ENCODE measurements at regions not wholly inside any gene's neighbourhood (a gene's known extent, or its start where the extent isn't known, plus 50 kb on each side); places are given as distances from the start of the nearest gene placed in this dataset.

DNA sequence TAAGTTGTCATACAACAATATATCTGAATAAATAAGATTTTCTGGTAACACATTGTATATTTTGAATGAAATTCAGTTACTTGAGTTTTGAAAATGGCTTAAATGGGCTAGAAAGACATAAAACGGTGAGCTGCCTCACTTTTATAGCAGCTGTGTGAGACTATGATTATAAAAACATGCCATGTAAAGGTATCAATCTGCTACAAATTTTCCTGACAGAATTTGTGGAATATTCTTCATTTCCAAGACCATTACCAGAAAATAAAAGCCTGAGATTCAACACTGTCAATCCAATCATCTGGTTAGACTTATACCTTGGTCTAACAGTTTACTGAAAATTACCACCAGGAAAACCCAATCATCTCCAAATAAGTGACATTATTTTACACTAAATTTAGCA lies 181.1 kb downstream of the SPCS3 start:
- Histone ChIP-seq H3K27ac (no peak overlapping the region), H4K20me1 (ENCODE audit: insufficient read depth) (no peaks in the 10 kb centered on the region), H3K27me3 (ENCODE audit: insufficient read depth, low read depth) (no peaks in the 10 kb centered on the region), H3K36me3 (ENCODE audit: low read depth) (no peaks in the 10 kb centered on the region), H3K4me1 (replicated peaks; ENCODE audit: insufficient read depth) (no peaks in the 10 kb centered on the region), H3K9me2 (ENCODE audit: insufficient read depth) (no peaks in the 10 kb centered on the region), H3K4me2 (no peak overlapping the region), H3F3A (ENCODE audit: insufficient read depth, low read depth) (no peaks in the 10 kb centered on the region), H3K4me3 (no peak overlapping the region), H3K9me3 (ENCODE audit: insufficient read depth, low read depth) (no peaks in the 10 kb centered on the region), H3K79me2 (ENCODE audit: low read depth) (no peaks in the 10 kb centered on the region), H2AFZ (no peak overlapping the region)
- ChIA-PET CTCF (no interaction called here), POLR2A (ENCODE audit: unreplicated experiment) (no interaction called here)
- BruUV-seq (replicated peaks), result no TSS peak
- no peak for TF ChIP-seq EZH2 (IDR thresholded peaks at IDR 0.05; ENCODE audit: low read depth)
- TF ChIP-seq, protein P1, sequence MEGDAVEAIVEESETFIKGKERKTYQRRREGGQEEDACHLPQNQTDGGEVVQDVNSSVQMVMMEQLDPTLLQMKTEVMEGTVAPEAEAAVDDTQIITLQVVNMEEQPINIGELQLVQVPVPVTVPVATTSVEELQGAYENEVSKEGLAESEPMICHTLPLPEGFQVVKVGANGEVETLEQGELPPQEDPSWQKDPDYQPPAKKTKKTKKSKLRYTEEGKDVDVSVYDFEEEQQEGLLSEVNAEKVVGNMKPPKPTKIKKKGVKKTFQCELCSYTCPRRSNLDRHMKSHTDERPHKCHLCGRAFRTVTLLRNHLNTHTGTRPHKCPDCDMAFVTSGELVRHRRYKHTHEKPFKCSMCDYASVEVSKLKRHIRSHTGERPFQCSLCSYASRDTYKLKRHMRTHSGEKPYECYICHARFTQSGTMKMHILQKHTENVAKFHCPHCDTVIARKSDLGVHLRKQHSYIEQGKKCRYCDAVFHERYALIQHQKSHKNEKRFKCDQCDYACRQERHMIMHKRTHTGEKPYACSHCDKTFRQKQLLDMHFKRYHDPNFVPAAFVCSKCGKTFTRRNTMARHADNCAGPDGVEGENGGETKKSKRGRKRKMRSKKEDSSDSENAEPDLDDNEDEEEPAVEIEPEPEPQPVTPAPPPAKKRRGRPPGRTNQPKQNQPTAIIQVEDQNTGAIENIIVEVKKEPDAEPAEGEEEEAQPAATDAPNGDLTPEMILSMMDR (conservative IDR thresholded peaks at IDR 0.05), result no peak
- intact Hi-C loops (cut with micrococcal nuclease; ENCODE audit: unreplicated experiment), result no loop called here
- no peak for DNase-seq

DNA sequence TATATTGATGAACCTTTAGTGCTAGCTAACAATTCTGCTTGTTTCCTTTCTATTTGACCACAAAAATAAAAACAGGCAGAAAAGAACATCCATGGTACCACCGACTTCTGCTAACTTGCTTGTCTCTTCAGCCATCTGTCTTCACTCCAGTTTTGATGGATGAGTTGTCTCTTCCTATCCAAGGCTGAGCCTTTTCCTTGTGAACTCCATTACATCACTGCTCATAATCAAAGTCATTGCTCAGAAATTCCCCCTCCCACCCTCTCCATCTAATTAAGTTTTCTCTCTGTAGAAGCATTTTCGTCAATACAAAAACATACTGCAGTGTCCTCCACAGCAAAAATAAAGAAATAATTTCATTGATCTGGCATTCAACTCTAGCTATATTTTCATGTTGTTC lies 184.4 kb downstream of the SPCS3 start:
- no peak for DNase-seq
- Histone ChIP-seq H3K9me3 (ENCODE audit: insufficient read depth, low read depth) (no peaks in the 10 kb centered on the region), H3K4me3 (no peak overlapping the region), H3F3A (ENCODE audit: insufficient read depth, low read depth) (no peaks in the 10 kb centered on the region), H4K20me1 (ENCODE audit: insufficient read depth) (no peaks in the 10 kb centered on the region), H3K4me1 (replicated peaks; ENCODE audit: insufficient read depth) (no peaks in the 10 kb centered on the region), H3K27ac (no peak overlapping the region), H3K79me2 (ENCODE audit: low read depth) (no peaks in the 10 kb centered on the region), H3K36me3 (ENCODE audit: low read depth) (no peaks in the 10 kb centered on the region), H3K9me2 (ENCODE audit: insufficient read depth) (no peaks in the 10 kb centered on the region), H3K27me3 (ENCODE audit: insufficient read depth, low read depth) (no peaks in the 10 kb centered on the region), H2AFZ (no peak overlapping the region), H3K4me2 (no peak overlapping the region)
- POLR2A ChIA-PET (ENCODE audit: unreplicated experiment), result no interaction called here
- intact Hi-C loops (cut with micrococcal nuclease; ENCODE audit: unreplicated experiment), result no loop called here
- CTCF ChIA-PET, result no interaction called here
- TF ChIP-seq EZH2 (IDR thresholded peaks at IDR 0.05; ENCODE audit: low read depth), result no peak
- TF ChIP-seq, protein P1 (conservative IDR thresholded peaks at IDR 0.05), result no peak
- no TSS peak for BruUV-seq (replicated peaks)

DNA sequence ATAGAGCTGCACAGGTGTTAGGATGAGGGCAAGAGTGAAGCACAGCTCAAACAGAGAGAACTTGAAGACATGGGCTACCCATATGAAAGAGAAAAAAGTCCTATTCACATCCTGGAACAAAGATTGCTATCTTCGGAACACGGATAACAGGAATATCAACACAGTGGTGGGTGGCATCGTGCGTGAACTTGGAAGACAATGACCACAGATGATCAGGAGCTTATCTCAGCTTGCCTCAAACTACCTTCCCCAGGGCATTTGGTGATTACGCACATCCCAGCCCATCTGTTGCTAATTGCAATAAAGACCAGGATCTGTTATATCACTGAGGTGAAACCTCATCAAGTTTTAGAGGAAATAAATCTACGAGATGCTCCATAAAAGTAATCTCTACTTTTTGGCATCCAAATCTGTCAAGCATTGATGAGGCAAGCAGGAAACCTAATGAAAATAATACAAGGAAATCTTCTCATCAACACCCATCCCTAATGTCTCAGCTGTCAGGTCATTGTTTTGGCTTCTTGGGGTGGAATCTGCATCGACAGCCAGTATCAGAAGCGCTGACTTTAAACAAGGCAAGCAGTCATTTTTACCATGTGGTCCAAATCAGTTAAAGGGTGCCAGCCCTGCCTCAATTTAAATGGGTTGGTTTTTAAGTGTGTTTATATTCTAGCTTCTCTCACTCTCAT lies 188.2 kb downstream of the SPCS3 start:
- Histone ChIP-seq H3K9me3 (ENCODE audit: insufficient read depth, low read depth) (no peaks in the 10 kb centered on the region), H3K27me3 (ENCODE audit: insufficient read depth, low read depth) (no peaks in the 10 kb centered on the region), H3K4me1 (replicated peaks; ENCODE audit: insufficient read depth) (no peaks in the 10 kb centered on the region), H3K9me2 (ENCODE audit: insufficient read depth) (no peaks in the 10 kb centered on the region), H2AFZ (no peak overlapping the region), H3K4me3 (no peak overlapping the region), H3K36me3 (ENCODE audit: low read depth) (no peaks in the 10 kb centered on the region), H3K4me2 (no peak overlapping the region), H3F3A (ENCODE audit: insufficient read depth, low read depth) (no peaks in the 10 kb centered on the region), H4K20me1 (ENCODE audit: insufficient read depth) (no peaks in the 10 kb centered on the region), H3K79me2 (ENCODE audit: low read depth) (no peaks in the 10 kb centered on the region), H3K27ac (no peak overlapping the region)
- no TSS peak for BruUV-seq (replicated peaks)
- intact Hi-C loops (cut with micrococcal nuclease; ENCODE audit: unreplicated experiment), result no loop called here
- ChIA-PET CTCF (no interaction called here), POLR2A (ENCODE audit: unreplicated experiment) (no interaction called here)
- no peak for DNase-seq
- TF ChIP-seq, protein P1 (conservative IDR thresholded peaks at IDR 0.05), result no peak
- no peak for TF ChIP-seq EZH2 (IDR thresholded peaks at IDR 0.05; ENCODE audit: low read depth)
